ENCODE measurements at regions not wholly inside any gene's neighbourhood (a gene's known extent, or its start where the extent isn't known, plus 50 kb on each side); places are given as distances from the start of the nearest gene placed in this dataset.
A peak's percentile ranks its signal among the peaks of the same experiment; 100 is the strongest.

- no peaks in the 10 kb centered on the region for H3K36me3 ChIP-seq (ENCODE audit: control insufficient read depth, insufficient read depth, low read length)
- H3K27me3 ChIP-seq (ENCODE audit: control insufficient read depth, insufficient read depth, low read length) = no peaks in the 10 kb centered on the region
- H3K27ac ChIP-seq (ENCODE audit: low read depth, low read length) = no peak overlapping the region
- no peak overlapping the region for H3K4me3 ChIP-seq (ENCODE audit: low read length)
- no peaks in the 10 kb centered on the region for H3K4me1 ChIP-seq (ENCODE audit: control insufficient read depth, insufficient read depth, low read length)
- no peak overlapping the region for H3K9ac ChIP-seq (ENCODE audit: low read length)
Observed at GRCh38 chr9:90948156-90948555, 146.5 kb downstream of the SYK start.

DNA sequence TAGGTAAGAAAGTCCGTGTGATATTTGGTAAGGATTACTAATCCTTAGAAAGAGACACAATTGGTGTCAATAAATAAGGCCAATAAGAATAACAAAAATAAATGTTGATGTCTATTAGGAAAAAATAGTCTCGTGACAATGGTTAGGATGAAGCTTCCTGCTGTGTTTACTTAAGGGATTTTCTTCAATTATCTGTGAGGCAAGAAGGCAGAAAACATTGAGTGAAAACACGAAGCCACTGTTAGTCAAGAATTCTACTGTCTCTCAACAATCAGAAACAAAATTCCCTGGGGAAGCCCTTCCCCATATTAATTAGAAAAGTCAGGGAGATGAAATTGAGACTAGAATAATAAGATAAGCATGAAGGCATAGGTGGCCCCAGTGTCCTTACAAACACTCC, 149.0 kb downstream of the SYK start:
- H3K27ac ChIP-seq (ENCODE audit: low read depth, low read length) = no peak overlapping the region
- H3K9ac ChIP-seq (ENCODE audit: low read length) = no peak overlapping the region
- no peaks in the 10 kb centered on the region for H3K36me3 ChIP-seq (ENCODE audit: control insufficient read depth, insufficient read depth, low read length)
- no peaks in the 10 kb centered on the region for H3K4me1 ChIP-seq (ENCODE audit: control insufficient read depth, insufficient read depth, low read length)
- H3K4me3 ChIP-seq (ENCODE audit: low read length) = no peak overlapping the region
- no peaks in the 10 kb centered on the region for H3K27me3 ChIP-seq (ENCODE audit: control insufficient read depth, insufficient read depth, low read length)

DNA sequence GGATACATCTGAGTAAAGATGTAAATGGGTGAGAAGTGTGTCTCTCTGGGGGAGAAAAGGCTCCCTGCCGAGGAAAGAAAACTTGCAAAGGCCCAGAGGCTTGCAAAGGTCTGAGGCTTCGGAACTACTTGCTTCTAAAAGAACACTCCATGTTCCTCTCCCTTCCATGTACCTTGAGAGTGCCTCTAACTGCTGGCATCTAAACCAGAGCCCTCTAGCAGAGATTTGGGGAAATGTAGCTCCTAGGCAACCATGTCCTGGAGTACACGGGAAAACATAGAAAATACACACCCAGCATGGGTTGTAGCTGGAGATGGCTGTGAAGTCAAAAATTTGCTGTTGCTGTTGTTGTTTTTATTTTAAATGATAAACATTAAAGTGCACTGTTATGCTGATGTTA, 151.6 kb downstream of the SYK start:
- Histone ChIP-seq H3K9ac (ENCODE audit: low read length) (no peak overlapping the region), H3K4me3 (ENCODE audit: low read length) (no peak overlapping the region), H3K4me1 (ENCODE audit: control insufficient read depth, insufficient read depth, low read length) (no peaks in the 10 kb centered on the region), H3K36me3 (ENCODE audit: control insufficient read depth, insufficient read depth, low read length) (no peaks in the 10 kb centered on the region), H3K27ac (ENCODE audit: low read depth, low read length) (no peak overlapping the region), H3K27me3 (ENCODE audit: control insufficient read depth, insufficient read depth, low read length) (no peaks in the 10 kb centered on the region)

GRCh38 chr9:90953805-90954204, 152.2 kb downstream of the SYK start:
- no peak overlapping the region for H3K27ac ChIP-seq (ENCODE audit: low read depth, low read length)
- H3K4me1 ChIP-seq (ENCODE audit: control insufficient read depth, insufficient read depth, low read length) = no peaks in the 10 kb centered on the region
- H3K36me3 ChIP-seq (ENCODE audit: control insufficient read depth, insufficient read depth, low read length) = no peaks in the 10 kb centered on the region
- H3K9ac ChIP-seq (ENCODE audit: low read length) = no peak overlapping the region
- H3K27me3 ChIP-seq (ENCODE audit: control insufficient read depth, insufficient read depth, low read length) = no peaks in the 10 kb centered on the region
- H3K4me3 ChIP-seq (ENCODE audit: low read length) = no peak overlapping the region

GRCh38 chr9:90956026-90956810, 154.6 kb downstream of the SYK start:
- Histone ChIP-seq H3K36me3 (ENCODE audit: control insufficient read depth, insufficient read depth, low read length) (no peaks in the 10 kb centered on the region), H3K27ac (ENCODE audit: low read depth, low read length) (no peak overlapping the region), H3K4me1 (ENCODE audit: control insufficient read depth, insufficient read depth, low read length) (no peaks in the 10 kb centered on the region), H3K4me3 (ENCODE audit: low read length) (no peak overlapping the region), H3K27me3 (ENCODE audit: control insufficient read depth, insufficient read depth, low read length) (no peaks in the 10 kb centered on the region), H3K9ac (ENCODE audit: low read length) (no peak overlapping the region)

- H3K36me3 ChIP-seq (ENCODE audit: control insufficient read depth, insufficient read depth, low read length) = no peaks in the 10 kb centered on the region
- H3K27ac ChIP-seq (ENCODE audit: low read depth, low read length) = no peak overlapping the region
- no peaks in the 10 kb centered on the region for H3K4me1 ChIP-seq (ENCODE audit: control insufficient read depth, insufficient read depth, low read length)
- H3K27me3 ChIP-seq (ENCODE audit: control insufficient read depth, insufficient read depth, low read length) = no peaks in the 10 kb centered on the region
- H3K4me3 ChIP-seq (ENCODE audit: low read length) = no peak overlapping the region
- no peak overlapping the region for H3K9ac ChIP-seq (ENCODE audit: low read length)
Observed at GRCh38 chr9:90958328-90958727, 156.7 kb downstream of the SYK start.

GRCh38 chr9:90960941-90961340, 159.3 kb downstream of the SYK start:
- no peaks in the 10 kb centered on the region for H3K36me3 ChIP-seq (ENCODE audit: control insufficient read depth, insufficient read depth, low read length)
- no peak overlapping the region for H3K9ac ChIP-seq (ENCODE audit: low read length)
- no peak overlapping the region for H3K27ac ChIP-seq (ENCODE audit: low read depth, low read length)
- H3K4me3 ChIP-seq (ENCODE audit: low read length) = no peak overlapping the region
- no peaks in the 10 kb centered on the region for H3K27me3 ChIP-seq (ENCODE audit: control insufficient read depth, insufficient read depth, low read length)
- peaks cover 6% of the 10 kb centered on the region for H3K4me1 ChIP-seq (ENCODE audit: control insufficient read depth, insufficient read depth, low read length)

- no peak overlapping the region for H3K9ac ChIP-seq (ENCODE audit: low read length)
- H3K27me3 ChIP-seq (ENCODE audit: control insufficient read depth, insufficient read depth, low read length) = no peaks in the 10 kb centered on the region
- H3K4me3 ChIP-seq (ENCODE audit: low read length) = no peak overlapping the region
- no peak overlapping the region for H3K27ac ChIP-seq (ENCODE audit: low read depth, low read length)
- H3K4me1 ChIP-seq (ENCODE audit: control insufficient read depth, insufficient read depth, low read length) = peaks cover 6% of the 10 kb centered on the region
- no peaks in the 10 kb centered on the region for H3K36me3 ChIP-seq (ENCODE audit: control insufficient read depth, insufficient read depth, low read length)
Observed at GRCh38 chr9:90961375-90961774, 159.8 kb downstream of the SYK start.

GRCh38 chr9:90964101-90965020, 162.7 kb downstream of the SYK start:
- Histone ChIP-seq H3K9ac (ENCODE audit: low read length) (no peak overlapping the region), H3K27ac (ENCODE audit: low read depth, low read length) (peak overlapping the region; percentile 83), H3K27me3 (ENCODE audit: control insufficient read depth, insufficient read depth, low read length) (no peaks in the 10 kb centered on the region), H3K36me3 (ENCODE audit: control insufficient read depth, insufficient read depth, low read length) (no peaks in the 10 kb centered on the region), H3K4me3 (ENCODE audit: low read length) (peak overlapping the region; percentile 49), H3K4me1 (ENCODE audit: control insufficient read depth, insufficient read depth, low read length) (peaks cover 6% of the 10 kb centered on the region)

GRCh38 chr9:90965226-90966030, 163.8 kb downstream of the SYK start:
- no peaks in the 10 kb centered on the region for H3K27me3 ChIP-seq (ENCODE audit: control insufficient read depth, insufficient read depth, low read length)
- H3K27ac ChIP-seq (ENCODE audit: low read depth, low read length) = peak overlapping the region; percentile 83
- H3K36me3 ChIP-seq (ENCODE audit: control insufficient read depth, insufficient read depth, low read length) = no peaks in the 10 kb centered on the region
- peak overlapping the region; percentile 25 for H3K9ac ChIP-seq (ENCODE audit: low read length)
- peaks cover 6% of the 10 kb centered on the region for H3K4me1 ChIP-seq (ENCODE audit: control insufficient read depth, insufficient read depth, low read length)
- H3K4me3 ChIP-seq (ENCODE audit: low read length) = peak overlapping the region; percentile 49

GRCh38 chr9:90966031-90966290, 164.3 kb downstream of the SYK start:
- Histone ChIP-seq H3K27ac (ENCODE audit: low read depth, low read length) (peak overlapping the region; percentile 83), H3K9ac (ENCODE audit: low read length) (no peak overlapping the region), H3K27me3 (ENCODE audit: control insufficient read depth, insufficient read depth, low read length) (no peaks in the 10 kb centered on the region), H3K4me3 (ENCODE audit: low read length) (no peak overlapping the region), H3K36me3 (ENCODE audit: control insufficient read depth, insufficient read depth, low read length) (no peaks in the 10 kb centered on the region), H3K4me1 (ENCODE audit: control insufficient read depth, insufficient read depth, low read length) (peaks cover 8% of the 10 kb centered on the region)

- Histone ChIP-seq H3K4me1 (ENCODE audit: control insufficient read depth, insufficient read depth, low read length) (peaks cover 8% of the 10 kb centered on the region), H3K9ac (ENCODE audit: low read length) (no peak overlapping the region), H3K27ac (ENCODE audit: low read depth, low read length) (no peak overlapping the region), H3K36me3 (ENCODE audit: control insufficient read depth, insufficient read depth, low read length) (no peaks in the 10 kb centered on the region), H3K27me3 (ENCODE audit: control insufficient read depth, insufficient read depth, low read length) (no peaks in the 10 kb centered on the region), H3K4me3 (ENCODE audit: low read length) (no peak overlapping the region)
Observed at GRCh38 chr9:90966480-90967144, 165.0 kb downstream of the SYK start.
